GM12874 (cell line): ENCODE measurements at regions not wholly inside any gene's neighbourhood (a gene's known extent, or its start where the extent isn't known, plus 50 kb on each side); places are given as distances from the start of the nearest gene placed in this dataset.

Source experiments
- TF ChIP-seq, protein P1 (sequence below): IDR thresholded peaks from 2 replicates; pipeline ENCODE4 v1.5.1; 2011; ENCODE audit warnings: low read depth, mild to moderate bottlenecking, control low read depth, low read length, moderate library complexity; ENCODE audit not compliant: insufficient read depth

GRCh38 chr3:67977762-67978161 is 323.4 kb upstream of the SUCLG2 start:
- TF ChIP-seq, protein P1, sequence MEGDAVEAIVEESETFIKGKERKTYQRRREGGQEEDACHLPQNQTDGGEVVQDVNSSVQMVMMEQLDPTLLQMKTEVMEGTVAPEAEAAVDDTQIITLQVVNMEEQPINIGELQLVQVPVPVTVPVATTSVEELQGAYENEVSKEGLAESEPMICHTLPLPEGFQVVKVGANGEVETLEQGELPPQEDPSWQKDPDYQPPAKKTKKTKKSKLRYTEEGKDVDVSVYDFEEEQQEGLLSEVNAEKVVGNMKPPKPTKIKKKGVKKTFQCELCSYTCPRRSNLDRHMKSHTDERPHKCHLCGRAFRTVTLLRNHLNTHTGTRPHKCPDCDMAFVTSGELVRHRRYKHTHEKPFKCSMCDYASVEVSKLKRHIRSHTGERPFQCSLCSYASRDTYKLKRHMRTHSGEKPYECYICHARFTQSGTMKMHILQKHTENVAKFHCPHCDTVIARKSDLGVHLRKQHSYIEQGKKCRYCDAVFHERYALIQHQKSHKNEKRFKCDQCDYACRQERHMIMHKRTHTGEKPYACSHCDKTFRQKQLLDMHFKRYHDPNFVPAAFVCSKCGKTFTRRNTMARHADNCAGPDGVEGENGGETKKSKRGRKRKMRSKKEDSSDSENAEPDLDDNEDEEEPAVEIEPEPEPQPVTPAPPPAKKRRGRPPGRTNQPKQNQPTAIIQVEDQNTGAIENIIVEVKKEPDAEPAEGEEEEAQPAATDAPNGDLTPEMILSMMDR = no peak

DNA sequence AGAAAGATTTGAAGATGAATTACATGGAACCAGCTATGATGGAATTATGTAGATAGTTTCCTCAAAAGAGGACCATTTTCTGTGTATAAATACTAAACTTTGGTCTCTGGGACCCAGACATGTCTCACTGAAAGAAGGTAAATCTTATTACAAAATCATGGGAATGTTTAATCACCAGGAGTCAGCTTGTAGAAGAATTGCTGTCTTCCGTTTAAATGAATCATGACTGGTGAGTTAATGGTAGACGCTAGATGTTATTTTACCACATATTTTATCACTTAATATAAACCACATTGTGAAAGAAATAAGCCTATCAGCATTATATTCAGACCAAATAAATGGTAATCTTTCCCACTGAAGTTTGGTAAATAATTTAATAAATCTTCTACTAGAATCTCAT is 322.3 kb upstream of the SUCLG2 start:
- TF ChIP-seq, protein P1 = no peak

- TF ChIP-seq, protein P1 = no peak
These were observed 310.2 kb upstream of the SUCLG2 start for GRCh38 chr3:67964596-67964995.

GRCh38 chr3:67957268-67957667 is 302.9 kb upstream of the SUCLG2 start:
- TF ChIP-seq, protein P1 = no peak

DNA sequence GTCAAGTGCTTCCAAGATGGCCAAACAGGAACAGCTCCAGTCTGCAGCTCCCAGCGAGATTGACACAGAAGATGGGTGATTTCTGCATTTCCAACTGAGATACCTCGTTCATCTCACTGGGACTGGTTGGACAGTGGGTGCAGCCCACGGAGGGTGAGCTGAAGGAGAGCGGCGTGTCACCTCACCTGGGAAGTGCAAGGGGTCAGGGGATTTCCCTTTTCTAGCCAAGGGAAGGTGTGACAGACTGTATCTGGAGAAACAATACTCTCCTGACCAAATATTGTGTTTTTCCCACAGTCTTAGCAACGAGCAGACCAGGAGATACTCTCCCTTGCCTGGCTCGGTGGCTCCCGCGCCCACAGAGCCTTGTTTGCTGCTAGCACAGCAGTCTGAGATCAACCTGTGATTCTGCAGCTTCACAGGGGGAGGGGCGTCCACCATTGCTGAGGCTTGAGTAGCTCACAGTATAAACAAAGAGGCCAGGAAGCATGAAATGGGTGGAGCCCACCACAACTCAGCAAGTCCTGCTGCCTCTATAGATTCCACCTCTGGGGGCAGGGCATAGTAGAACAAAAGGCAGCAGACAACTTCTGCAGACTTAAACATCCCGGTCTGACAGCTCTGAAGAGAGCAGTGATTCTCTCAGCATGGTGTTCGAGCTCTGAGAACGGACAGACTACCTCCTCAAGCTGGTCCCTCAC is 293.5 kb upstream of the SUCLG2 start:
- TF ChIP-seq, protein P1 = no peak

DNA sequence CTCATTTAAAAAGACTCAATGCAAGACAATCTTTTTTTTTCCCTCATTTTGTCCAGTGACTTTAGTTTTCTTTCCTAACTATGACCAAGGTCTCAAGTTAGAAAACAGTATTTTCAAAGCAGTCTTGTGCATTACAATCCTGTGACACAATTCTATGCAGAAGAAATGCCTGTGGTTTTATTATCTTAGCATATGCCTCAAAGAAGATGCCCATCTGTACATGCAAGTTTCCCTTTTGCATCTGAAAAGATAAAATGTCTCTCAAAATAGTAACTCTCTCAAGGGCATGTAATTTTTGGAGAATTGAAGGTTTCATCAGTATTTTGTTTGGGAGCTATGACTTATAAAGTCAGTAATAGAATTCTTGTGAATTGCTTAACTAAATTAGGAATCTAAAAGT is 292.0 kb upstream of the SUCLG2 start:
- TF ChIP-seq, protein P1 = no peak

- TF ChIP-seq, protein P1 = no peak
These were observed 289.1 kb upstream of the SUCLG2 start for GRCh38 chr3:67943546-67943945.
